Epithelial cell of esophagus (primary cell): ENCODE measurements at regions not wholly inside any gene's neighbourhood (a gene's known extent, or its start where the extent isn't known, plus 50 kb on each side); places are given as distances from the start of the nearest gene placed in this dataset.

Source experiments
- DNase-seq: peaks from one replicate; pipeline ENCODE4 v3.0.0; 2010; ENCODE audit warnings: low read depth
- H3K4me3 ChIP-seq: 2 replicates; pipeline ENCODE4 v1.5.1; 2011; ENCODE audit warnings: mild to moderate bottlenecking, low read length, control low read depth
- TF ChIP-seq, protein P1 (sequence below): IDR thresholded peaks from 2 replicates; pipeline ENCODE4 v1.5.1; 2011; ENCODE audit warnings: low read depth, mild to moderate bottlenecking, low read length, control low read depth, inconsistent platforms; ENCODE audit not compliant: insufficient read depth; ENCODE audit errors: missing control alignments

DNA sequence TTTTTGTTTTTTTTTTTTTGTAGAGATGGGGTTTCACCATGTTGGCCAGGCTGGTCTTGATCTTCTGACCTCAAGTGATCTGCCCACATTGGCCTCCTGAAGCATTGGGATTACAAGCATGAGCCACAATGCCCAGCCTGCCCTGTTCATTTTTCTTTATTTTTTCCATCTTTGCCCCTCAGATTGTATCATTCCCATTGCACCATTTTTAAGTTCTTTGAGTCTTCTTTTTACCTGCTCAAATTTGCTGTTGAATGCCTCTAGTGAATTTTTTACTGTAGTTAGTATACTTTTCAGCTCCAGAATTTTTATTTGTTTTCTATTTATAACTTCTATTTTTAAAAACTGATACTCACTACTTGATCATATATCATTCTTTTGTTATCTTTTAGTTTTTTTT is 101.4 kb upstream of the SLC4A10 start:
- no peak for DNase-seq
- TF ChIP-seq, protein P1, sequence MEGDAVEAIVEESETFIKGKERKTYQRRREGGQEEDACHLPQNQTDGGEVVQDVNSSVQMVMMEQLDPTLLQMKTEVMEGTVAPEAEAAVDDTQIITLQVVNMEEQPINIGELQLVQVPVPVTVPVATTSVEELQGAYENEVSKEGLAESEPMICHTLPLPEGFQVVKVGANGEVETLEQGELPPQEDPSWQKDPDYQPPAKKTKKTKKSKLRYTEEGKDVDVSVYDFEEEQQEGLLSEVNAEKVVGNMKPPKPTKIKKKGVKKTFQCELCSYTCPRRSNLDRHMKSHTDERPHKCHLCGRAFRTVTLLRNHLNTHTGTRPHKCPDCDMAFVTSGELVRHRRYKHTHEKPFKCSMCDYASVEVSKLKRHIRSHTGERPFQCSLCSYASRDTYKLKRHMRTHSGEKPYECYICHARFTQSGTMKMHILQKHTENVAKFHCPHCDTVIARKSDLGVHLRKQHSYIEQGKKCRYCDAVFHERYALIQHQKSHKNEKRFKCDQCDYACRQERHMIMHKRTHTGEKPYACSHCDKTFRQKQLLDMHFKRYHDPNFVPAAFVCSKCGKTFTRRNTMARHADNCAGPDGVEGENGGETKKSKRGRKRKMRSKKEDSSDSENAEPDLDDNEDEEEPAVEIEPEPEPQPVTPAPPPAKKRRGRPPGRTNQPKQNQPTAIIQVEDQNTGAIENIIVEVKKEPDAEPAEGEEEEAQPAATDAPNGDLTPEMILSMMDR = no peak
- H3K4me3 ChIP-seq = no peak overlapping the region

DNA sequence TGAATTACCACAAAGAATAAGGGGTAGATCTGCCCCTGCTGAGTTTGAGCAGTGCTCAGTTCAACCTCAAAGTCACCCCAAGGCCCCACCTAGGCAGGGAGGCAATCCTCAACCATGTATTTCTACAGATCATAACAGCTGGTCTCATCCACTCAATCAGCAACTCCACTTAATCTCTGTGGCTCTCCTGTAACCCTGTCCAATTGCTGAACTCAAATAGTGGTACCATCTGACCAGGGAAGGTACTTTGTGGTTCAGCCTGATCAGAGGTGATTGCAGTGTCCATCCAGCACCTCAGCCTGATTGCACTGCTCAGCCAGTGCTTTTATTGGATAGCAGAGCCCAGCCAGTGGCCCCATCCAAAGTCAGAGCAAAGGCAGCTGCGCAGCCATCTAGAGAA is 91.0 kb upstream of the SLC4A10 start:
- TF ChIP-seq, protein P1 = no peak
- no peak overlapping the region for H3K4me3 ChIP-seq
- no peak for DNase-seq

DNA sequence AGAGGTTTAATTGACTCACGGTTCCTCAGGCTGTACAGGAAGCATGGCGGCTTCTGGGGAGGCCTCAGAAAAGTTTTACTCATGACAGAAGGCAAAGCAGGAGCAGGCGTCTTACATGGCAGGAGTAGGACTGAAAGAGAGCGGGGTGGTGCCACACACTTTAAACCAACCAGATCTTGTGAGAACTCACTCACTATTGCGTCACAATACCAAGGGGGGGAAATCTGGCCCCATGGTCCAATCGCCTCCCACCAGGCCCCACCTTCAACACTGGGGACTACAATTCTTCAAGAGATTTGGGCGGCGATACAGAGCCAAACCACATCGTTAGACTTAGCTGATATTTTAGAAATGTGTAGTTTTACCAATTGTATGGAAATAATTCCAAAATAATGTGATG is 77.6 kb upstream of the SLC4A10 start:
- TF ChIP-seq, protein P1 = no peak
- DNase-seq = no peak
- no peak overlapping the region for H3K4me3 ChIP-seq

DNA sequence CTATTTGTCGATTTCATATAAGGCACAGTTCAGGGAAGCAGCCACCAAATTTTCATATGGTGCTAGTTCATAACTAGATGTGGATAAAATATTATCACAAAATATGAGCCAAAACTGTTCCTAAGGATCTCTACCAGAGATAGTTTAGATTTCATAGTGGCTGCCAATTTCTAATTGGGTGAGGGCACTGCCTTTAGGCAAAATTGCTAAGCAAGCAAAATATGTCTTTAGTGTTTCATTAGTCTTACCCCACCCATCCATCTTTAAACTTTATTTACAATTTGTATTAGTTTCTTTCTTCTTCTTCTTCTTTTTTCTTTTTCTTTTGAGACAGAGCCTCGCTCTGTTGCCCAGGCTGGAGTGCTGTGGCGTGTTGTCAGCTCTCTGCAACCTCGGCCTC is 77.1 kb upstream of the SLC4A10 start:
- no peak overlapping the region for H3K4me3 ChIP-seq
- TF ChIP-seq, protein P1 = no peak
- DNase-seq = no peak

DNA sequence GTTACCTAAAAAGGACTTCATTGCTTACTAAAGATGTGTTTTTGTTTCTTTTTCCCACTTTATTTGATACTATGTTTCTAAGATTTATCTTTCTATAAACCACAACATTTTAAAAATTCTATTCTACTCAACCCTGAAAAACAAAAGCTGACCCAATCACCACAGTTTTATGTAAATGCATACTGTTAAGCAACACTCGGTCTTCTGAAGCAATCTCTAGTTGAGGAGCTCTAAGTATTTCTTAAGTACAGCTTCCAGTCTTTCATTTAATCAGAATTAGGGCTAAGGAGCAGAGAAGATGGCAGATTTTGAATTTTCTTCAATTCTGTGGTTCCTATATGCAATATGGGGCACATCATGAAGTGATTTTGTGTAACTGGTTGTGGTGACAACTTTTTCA is 72.2 kb upstream of the SLC4A10 start:
- no peak for DNase-seq
- no peak overlapping the region for H3K4me3 ChIP-seq
- TF ChIP-seq, protein P1 = no peak

DNA sequence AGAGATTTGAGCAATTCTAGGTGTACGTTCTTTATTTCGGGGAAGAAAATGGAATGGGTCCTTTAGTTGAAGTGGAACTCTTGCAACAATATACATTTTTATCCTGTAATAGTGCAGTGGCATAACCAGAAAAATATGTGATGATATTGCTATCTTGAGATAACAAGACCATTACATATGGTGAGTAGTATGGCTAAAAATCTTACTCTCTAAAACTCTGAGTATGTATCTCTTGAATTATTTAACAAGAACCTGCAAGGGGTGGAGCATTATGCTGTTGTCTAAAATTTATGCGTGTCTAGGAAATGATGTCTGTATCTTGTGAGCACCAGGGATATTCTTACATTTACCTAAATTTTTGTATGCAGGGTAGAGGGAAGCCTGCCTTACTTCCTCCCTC is 68.4 kb upstream of the SLC4A10 start:
- no peak for DNase-seq
- H3K4me3 ChIP-seq = no peak overlapping the region
- TF ChIP-seq, protein P1 = no peak

DNA sequence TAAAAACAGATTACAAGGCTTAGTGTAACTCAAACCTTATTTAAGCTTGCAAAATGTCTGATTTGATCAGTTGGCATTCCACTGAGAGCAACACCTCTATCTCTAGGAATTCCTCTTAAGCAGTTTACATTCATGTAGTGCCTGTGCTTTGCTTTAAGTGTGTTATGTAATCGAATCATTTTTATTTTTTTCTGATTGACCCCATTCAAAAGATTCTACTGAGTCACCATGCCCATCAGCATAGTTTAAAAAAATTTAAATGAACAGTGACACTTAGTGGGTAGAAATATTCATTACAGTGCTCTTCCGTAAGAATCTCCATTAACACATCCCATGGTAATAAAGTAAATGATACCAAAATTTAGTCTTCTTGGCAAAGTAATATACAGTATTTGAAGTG is 67.8 kb upstream of the SLC4A10 start:
- H3K4me3 ChIP-seq = no peak overlapping the region
- TF ChIP-seq, protein P1 = no peak
- DNase-seq = no peak
